Stimulated activated effector memory CD8-positive, alpha-beta T cell treated with anti-CD3 and anti-CD28 coated beads, Interleukin-12 subunit alpha, Interleukin-12 subunit beta, amount 100 ng/mL, for 72 hours (primary cell): ENCODE measurements at regions not wholly inside any gene's neighbourhood (a gene's known extent, or its start where the extent isn't known, plus 50 kb on each side); places are given as distances from the start of the nearest gene placed in this dataset.

Source experiments
- ATAC-seq: fragments of 150-1000 bp; cut with Tn5 transposase; 2 replicates; pipeline ENCODE4 v1.10.0; 2021
- DNase-seq, 2 donors: peaks; one replicate each; pipeline ENCODE4 v3.0.0; 2021 to 2022; ENCODE audit warnings: low spot score in 2 of 2
- H3K27ac Mint-ChIP-seq: one replicate; pipeline ENCODE4 v1.8.0; 2022; ENCODE audit warnings: mild to moderate bottlenecking, mixed read lengths
- H3K36me3 Mint-ChIP-seq: one replicate; pipeline ENCODE4 v1.8.0; 2022; ENCODE audit warnings: mild to moderate bottlenecking, mixed read lengths
- H3K4me1 Mint-ChIP-seq: one replicate; pipeline ENCODE4 v1.8.0; 2022; ENCODE audit warnings: mixed read lengths
- H3K4me3 Mint-ChIP-seq: one replicate; pipeline ENCODE4 v1.8.0; 2022; ENCODE audit warnings: mild to moderate bottlenecking, mixed read lengths
- H3K9me3 Mint-ChIP-seq: one replicate; pipeline ENCODE4 v1.8.0; 2022; ENCODE audit warnings: mixed read lengths

DNA sequence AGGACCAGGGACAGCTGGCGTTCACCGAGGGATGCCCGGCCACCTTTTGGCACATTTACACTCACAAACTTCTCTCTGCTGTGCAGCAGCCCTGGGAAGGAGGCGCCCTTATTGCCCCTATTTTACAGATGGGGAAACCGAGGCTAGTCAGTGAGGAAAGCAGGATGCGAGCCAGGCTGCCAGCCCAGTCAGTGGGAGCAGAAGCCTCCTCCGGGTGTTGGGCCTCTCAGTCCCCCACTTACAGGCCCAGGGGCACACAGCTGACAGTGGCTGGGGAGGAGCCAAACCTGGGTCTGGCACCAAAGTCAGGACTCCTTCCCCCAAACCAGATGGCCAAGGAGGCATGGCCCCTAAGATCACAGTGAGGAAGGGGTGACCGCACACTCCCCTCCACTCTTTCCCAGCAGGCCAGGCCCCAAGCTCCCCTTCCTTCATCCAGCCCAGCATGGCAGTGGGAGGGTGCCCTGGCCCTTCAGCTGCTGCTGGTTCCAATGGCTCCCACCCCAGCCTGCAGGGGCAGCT lies 121.4 kb upstream of the ANO1 start:
- H3K4me1 Mint-ChIP-seq, result no peaks in the 10 kb centered on the region

DNA sequence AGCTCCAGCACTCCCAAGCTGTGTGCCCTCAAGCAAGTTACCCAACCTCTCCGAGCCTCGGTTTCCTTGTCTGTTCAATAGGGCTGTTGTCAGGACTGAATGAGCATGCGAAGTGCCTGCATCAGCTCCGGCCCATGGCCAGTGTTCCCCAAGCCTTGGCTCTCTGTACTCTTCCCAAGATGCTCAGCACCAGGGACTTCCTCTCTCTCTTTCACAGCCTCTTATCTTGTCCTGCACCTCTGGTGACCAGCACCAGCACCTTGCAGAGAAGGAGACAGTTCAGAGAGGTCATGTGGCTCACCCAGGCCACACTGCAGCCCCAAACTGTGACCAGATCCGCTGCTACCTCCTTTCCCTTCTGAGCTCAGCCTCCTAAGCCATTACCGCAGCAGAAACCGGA lies 120.3 kb upstream of the ANO1 start:
- DNase-seq (no peak), ATAC-seq (no peak)
- Mint-ChIP-seq H3K4me3 (no peak overlapping the region), H3K36me3 (no peaks in the 10 kb centered on the region), H3K4me1 (no peaks in the 10 kb centered on the region), H3K27ac (no peak overlapping the region), H3K9me3 (no peaks in the 10 kb centered on the region)

More for the DNA sequence above, 121.4 kb upstream of the ANO1 start:
- no peak overlapping the region for H3K27ac Mint-ChIP-seq
- ATAC-seq (no peak), DNase-seq (no peak)
- H3K9me3 Mint-ChIP-seq, result no peaks in the 10 kb centered on the region
- H3K36me3 Mint-ChIP-seq, result no peaks in the 10 kb centered on the region
- H3K4me3 Mint-ChIP-seq, result no peak overlapping the region

GRCh38 chr11:69958308-69958707 lies 119.8 kb upstream of the ANO1 start:
- DNase-seq (no peak), ATAC-seq (no peak)
- Mint-ChIP-seq H3K4me1 (no peaks in the 10 kb centered on the region), H3K36me3 (no peaks in the 10 kb centered on the region), H3K27ac (no peak overlapping the region), H3K9me3 (no peaks in the 10 kb centered on the region), H3K4me3 (no peak overlapping the region)

- ATAC-seq (no peak), DNase-seq (no peak)
- H3K36me3 Mint-ChIP-seq, result no peaks in the 10 kb centered on the region
- H3K9me3 Mint-ChIP-seq, result no peaks in the 10 kb centered on the region
- no peak overlapping the region for H3K27ac Mint-ChIP-seq
- H3K4me3 Mint-ChIP-seq, result no peak overlapping the region
- no peaks in the 10 kb centered on the region for H3K4me1 Mint-ChIP-seq
Measured at GRCh38 chr11:69959461-69959860, 118.7 kb upstream of the ANO1 start.

GRCh38 chr11:69961738-69962137 lies 116.4 kb upstream of the ANO1 start:
- no peaks in the 10 kb centered on the region for H3K9me3 Mint-ChIP-seq
- DNase-seq (no peak), ATAC-seq (no peak)
- H3K4me1 Mint-ChIP-seq, result no peaks in the 10 kb centered on the region
- H3K4me3 Mint-ChIP-seq, result no peak overlapping the region
- H3K36me3 Mint-ChIP-seq, result no peaks in the 10 kb centered on the region
- H3K27ac Mint-ChIP-seq, result no peak overlapping the region

- H3K27ac Mint-ChIP-seq, result no peak overlapping the region
- H3K4me1 Mint-ChIP-seq, result no peaks in the 10 kb centered on the region
- no peak overlapping the region for H3K4me3 Mint-ChIP-seq
- no peaks in the 10 kb centered on the region for H3K9me3 Mint-ChIP-seq
- ATAC-seq (no peak), DNase-seq (no peak)
- no peaks in the 10 kb centered on the region for H3K36me3 Mint-ChIP-seq
Measured at GRCh38 chr11:69962152-69962551, 116.0 kb upstream of the ANO1 start.

- no peaks in the 10 kb centered on the region for H3K4me1 Mint-ChIP-seq
- ATAC-seq (no peak), DNase-seq (no peak)
- no peaks in the 10 kb centered on the region for H3K36me3 Mint-ChIP-seq
- H3K27ac Mint-ChIP-seq, result no peak overlapping the region
- no peak overlapping the region for H3K4me3 Mint-ChIP-seq
- no peaks in the 10 kb centered on the region for H3K9me3 Mint-ChIP-seq
Measured at GRCh38 chr11:69963533-69964246, 114.4 kb upstream of the ANO1 start.

DNA sequence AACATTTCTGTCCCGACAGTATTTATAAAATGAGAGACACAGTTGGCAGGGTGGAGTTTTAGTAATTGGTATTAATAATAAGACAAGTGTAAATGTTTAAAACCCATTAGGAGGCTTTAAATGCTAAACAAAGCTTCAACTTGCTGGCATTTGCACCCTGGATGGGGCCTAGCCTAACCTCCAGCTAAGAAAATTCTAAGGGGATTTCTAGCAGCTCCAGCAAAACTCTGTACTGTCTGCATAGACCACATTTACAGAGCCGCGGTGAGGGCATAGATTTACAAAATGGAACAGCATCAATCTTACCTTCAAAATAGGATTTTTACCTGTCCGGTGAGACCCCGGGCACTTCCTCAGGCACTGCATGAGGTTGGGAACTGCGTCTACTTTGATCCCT lies 113.9 kb upstream of the ANO1 start:
- H3K4me1 Mint-ChIP-seq, result no peaks in the 10 kb centered on the region
- H3K9me3 Mint-ChIP-seq, result no peaks in the 10 kb centered on the region
- H3K27ac Mint-ChIP-seq, result no peak overlapping the region
- ATAC-seq (no peak), DNase-seq (no peak)
- no peak overlapping the region for H3K4me3 Mint-ChIP-seq
- no peaks in the 10 kb centered on the region for H3K36me3 Mint-ChIP-seq

- H3K9me3 Mint-ChIP-seq, result no peaks in the 10 kb centered on the region
- ATAC-seq (no peak), DNase-seq (no peak)
- no peak overlapping the region for H3K4me3 Mint-ChIP-seq
- no peak overlapping the region for H3K27ac Mint-ChIP-seq
- H3K4me1 Mint-ChIP-seq, result peaks cover 8% of the 10 kb centered on the region
- H3K36me3 Mint-ChIP-seq, result no peaks in the 10 kb centered on the region
Measured at GRCh38 chr11:69965821-69966582, 112.1 kb upstream of the ANO1 start.

GRCh38 chr11:69966583-69966835 lies 111.6 kb upstream of the ANO1 start:
- H3K9me3 Mint-ChIP-seq, result no peaks in the 10 kb centered on the region
- ATAC-seq, result no peak
- H3K36me3 Mint-ChIP-seq, result no peaks in the 10 kb centered on the region

GRCh38 chr11:69966910-69967483 lies 111.1 kb upstream of the ANO1 start:
- no peaks in the 10 kb centered on the region for H3K9me3 Mint-ChIP-seq
- no peak for ATAC-seq
- H3K27ac Mint-ChIP-seq, result no peak overlapping the region
- H3K4me1 Mint-ChIP-seq, result peaks cover 8% of the 10 kb centered on the region
- DNase-seq, result no peak
- H3K36me3 Mint-ChIP-seq, result no peaks in the 10 kb centered on the region
- H3K4me3 Mint-ChIP-seq, result no peak overlapping the region

More at GRCh38 chr11:69966583-69966835, 111.6 kb upstream of the ANO1 start:
- Mint-ChIP-seq H3K4me3 (no peak overlapping the region), H3K27ac (no peak overlapping the region), H3K4me1 (peaks cover 8% of the 10 kb centered on the region)
- DNase-seq, result no peak

GRCh38 chr11:69967484-69967883 lies 110.6 kb upstream of the ANO1 start:
- H3K4me3 Mint-ChIP-seq, result no peak overlapping the region

GRCh38 chr11:69968396-69969347 lies 109.4 kb upstream of the ANO1 start:
- H3K4me1 Mint-ChIP-seq, result peaks cover 8% of the 10 kb centered on the region
- DNase-seq (no peak), ATAC-seq (no peak)
- H3K27ac Mint-ChIP-seq, result no peak overlapping the region
- H3K9me3 Mint-ChIP-seq, result no peaks in the 10 kb centered on the region
- no peak overlapping the region for H3K4me3 Mint-ChIP-seq
- no peaks in the 10 kb centered on the region for H3K36me3 Mint-ChIP-seq

More at GRCh38 chr11:69967484-69967883, 110.6 kb upstream of the ANO1 start:
- H3K27ac Mint-ChIP-seq, result no peak overlapping the region
- peaks cover 8% of the 10 kb centered on the region for H3K4me1 Mint-ChIP-seq
- no peaks in the 10 kb centered on the region for H3K36me3 Mint-ChIP-seq
- no peak for ATAC-seq
- H3K9me3 Mint-ChIP-seq, result no peaks in the 10 kb centered on the region
- DNase-seq, result no peak

- peak overlapping the region; percentile 27 for H3K4me3 Mint-ChIP-seq
- no peak overlapping the region for H3K27ac Mint-ChIP-seq
- no peaks in the 10 kb centered on the region for H3K36me3 Mint-ChIP-seq
- DNase-seq (no peak), ATAC-seq (no peak)
- H3K9me3 Mint-ChIP-seq, result no peaks in the 10 kb centered on the region
- peaks cover 8% of the 10 kb centered on the region for H3K4me1 Mint-ChIP-seq
Measured at GRCh38 chr11:69969890-69970784, 108.0 kb upstream of the ANO1 start.
